Head of caudate nucleus (tissue), 42 donors: ENCODE measurements at regions not wholly inside any gene's neighbourhood (a gene's known extent, or its start where the extent isn't known, plus 50 kb on each side); places are given as distances from the start of the nearest gene placed in this dataset.

Experiments used
- DNase-seq, 42 donors: peaks; one replicate each; pipeline versions ENCODE4 v3.0.0 to v3.0.0-alpha.2; 2020 to 2021; ENCODE audit warnings: mixed read lengths in 7 of 42
- intact Hi-C: fragments of 100-400 bp; cut with DNase I; formaldehyde crosslinking; loops from one replicate; pipeline ENCODE4 v1.15.0; 2022

DNA sequence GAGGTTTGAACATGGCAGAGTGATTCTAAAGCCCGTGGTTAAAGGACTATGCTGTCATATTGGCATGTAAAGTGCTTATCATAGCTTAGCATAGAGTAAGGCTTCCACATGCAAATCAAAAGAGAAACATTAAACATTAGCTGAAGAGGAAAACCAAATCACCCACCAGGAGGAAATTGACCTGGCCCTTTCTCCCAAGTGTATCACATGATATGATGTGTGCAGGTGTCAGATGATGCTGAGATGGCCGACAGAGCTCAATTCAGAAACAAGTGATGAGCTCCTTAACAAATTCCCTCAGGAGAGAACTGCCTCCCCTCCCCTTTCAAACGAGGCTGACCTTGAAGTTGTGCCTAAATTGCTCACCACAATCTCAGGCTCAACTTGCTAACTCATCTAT lies 217.1 kb upstream of the BTG1 start:
- intact Hi-C loops, result no loop called here
- no peak for DNase-seq

GRCh38 chr12:92362126-92362525 lies 216.5 kb upstream of the BTG1 start:
- intact Hi-C loops, result no loop called here
- DNase-seq, result no peak

DNA sequence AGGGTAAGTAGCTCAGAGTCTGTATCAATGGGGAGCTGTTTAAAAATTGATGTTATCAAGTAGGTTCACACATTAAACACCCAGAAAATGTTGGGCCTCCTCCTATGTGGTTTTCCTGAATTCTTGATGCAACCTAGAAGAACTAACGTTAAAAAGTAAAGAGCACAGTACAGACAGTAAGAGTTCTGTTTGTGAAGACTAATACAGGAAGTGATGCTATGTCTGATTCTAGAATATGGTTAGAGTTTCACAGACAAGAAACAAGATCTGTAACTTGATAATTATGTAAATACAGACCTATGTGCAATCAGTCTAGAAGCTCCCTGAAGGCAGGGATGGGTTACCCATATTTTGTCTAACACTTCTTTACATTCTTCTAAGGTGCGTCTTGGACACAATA lies 214.9 kb upstream of the BTG1 start:
- intact Hi-C loops, result no loop called here
- DNase-seq, result no peak

GRCh38 chr12:92359581-92360209 lies 214.0 kb upstream of the BTG1 start:
- DNase-seq, result no peak
- intact Hi-C loops, result no loop called here

- no peak for DNase-seq
- intact Hi-C loops, result no loop called here
These were observed 212.1 kb upstream of the BTG1 start for GRCh38 chr12:92357584-92358261.

DNA sequence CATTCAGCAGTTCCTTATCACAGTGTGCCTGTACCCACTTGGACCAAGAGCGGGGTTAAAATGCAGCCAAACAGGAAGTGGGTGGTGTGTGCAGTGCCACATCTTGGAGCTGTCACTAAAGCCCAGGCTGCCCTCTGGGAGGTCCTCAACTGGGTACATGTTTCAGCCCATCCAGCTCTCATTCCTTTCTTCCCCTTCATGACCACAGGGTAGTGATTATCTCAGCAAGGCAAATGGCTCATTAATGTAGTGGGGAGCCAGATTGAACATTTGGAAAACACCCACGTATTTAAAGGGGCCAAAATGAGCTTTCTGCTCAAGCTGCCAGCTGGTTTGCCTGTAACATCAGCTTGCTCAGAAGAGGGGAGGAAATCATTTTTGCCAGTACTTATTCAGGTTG lies 210.8 kb upstream of the BTG1 start:
- intact Hi-C loops, result no loop called here
- no peak for DNase-seq

- intact Hi-C loops, result no loop called here
- no peak for DNase-seq
These were observed 204.0 kb upstream of the BTG1 start for GRCh38 chr12:92349635-92350034.

GRCh38 chr12:92342574-92342973 lies 196.9 kb upstream of the BTG1 start:
- no peak for DNase-seq
- intact Hi-C loops, result no loop called here

GRCh38 chr12:92341065-92341668 lies 195.5 kb upstream of the BTG1 start:
- no peak for DNase-seq
- intact Hi-C loops, result no loop called here

DNA sequence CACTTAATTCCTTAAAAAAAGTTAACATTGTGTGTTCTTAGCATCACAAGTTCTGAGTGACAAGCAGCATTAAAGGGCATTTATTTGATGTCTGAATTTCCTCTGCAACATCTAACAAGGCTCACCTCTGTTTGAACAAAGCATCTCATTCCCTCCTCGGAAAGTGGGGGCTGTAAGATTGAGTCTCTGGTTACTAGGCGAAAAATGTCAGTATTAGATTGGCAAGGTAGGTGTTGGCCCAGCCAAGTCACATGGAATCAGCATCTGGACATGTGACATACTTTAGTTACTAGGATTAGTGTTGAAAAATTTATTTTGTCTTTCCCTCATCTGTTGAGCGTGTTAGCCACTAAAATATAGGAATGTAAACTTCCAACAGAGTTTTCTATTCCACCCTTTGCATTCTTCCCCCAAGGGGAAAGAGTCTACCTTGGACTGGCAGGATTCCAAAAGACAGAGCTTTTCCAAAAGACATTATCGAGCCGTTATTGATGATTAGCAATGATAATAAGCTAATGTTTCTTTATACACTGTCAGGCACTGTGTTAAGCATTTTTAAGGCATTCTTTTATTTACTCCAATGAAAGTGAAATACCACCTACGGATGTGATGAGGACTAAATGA lies 194.9 kb upstream of the BTG1 start:
- intact Hi-C loops, result no loop called here
- DNase-seq, result no peak

DNA sequence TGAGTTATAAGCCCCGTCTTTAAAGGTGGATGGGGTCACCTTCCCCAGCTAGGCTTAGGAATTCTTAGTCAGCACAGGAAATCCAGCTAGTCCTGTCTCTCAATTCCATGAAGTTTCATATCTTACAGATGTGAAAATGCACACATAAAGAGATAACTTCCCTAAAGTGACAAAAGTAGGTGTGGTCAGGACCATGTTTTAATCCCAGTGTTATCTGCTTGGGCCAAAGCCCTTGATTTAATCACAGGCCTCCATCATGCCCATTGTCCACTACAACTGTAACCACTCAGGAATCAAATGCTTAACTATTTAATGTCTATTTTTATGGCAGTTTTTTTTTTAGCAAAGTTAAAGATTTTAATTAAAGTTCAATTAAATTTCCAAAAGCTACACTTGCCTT lies 194.4 kb upstream of the BTG1 start:
- intact Hi-C loops, result no loop called here
- no peak for DNase-seq

DNA sequence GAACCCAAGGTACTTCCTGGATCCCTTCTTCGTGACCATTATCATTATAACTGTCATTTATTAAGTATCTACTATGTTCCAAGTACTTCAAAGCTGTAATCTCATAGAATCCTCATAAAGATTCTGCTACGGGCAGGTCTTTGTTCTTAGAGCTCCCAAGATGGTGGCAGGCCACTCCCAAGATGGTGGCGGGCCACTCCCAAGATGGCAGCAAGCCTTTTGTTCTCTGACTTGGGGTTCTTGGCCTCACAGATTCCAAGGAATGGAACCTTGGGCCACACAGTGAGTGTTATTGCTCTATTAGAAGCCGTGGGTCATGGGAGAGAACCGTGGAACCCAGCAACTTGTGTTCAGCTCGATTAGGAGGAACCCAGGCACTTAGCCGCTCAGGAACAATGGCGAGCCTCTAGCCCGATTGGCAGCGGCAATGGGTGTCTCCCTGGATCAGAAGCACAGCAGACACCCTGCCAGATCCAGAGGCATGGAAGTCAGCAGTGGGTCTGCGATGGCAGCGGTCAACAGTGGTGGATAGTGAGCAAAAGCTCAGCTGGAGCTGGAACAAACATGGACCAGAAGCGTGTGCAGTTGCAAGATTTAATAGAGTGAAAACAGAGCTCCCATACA lies 193.7 kb upstream of the BTG1 start:
- intact Hi-C loops, result no loop called here
- DNase-seq, result no peak

DNA sequence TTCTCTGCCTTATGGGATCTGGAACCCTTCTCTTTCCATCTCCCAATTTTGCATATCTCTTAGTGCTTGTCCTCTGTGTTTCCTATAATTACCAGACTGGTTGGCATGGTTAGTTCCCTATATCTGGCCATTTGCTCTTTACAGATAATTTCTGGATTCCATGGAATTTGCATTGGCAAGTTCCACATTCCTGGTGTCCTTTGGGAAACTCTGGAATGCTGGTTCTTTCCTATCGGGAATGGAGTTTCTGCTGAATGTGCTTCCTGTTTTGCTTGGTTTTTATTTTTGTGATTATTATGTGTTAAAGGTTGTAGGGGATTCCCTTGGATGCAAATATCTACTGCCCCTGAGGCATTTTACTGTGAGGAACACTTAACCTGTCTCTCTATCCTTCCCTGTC lies 193.0 kb upstream of the BTG1 start:
- intact Hi-C loops, result no loop called here
- DNase-seq, result no peak

GRCh38 chr12:92338102-92338501 lies 192.5 kb upstream of the BTG1 start:
- DNase-seq, result no peak
- intact Hi-C loops, result no loop called here

DNA sequence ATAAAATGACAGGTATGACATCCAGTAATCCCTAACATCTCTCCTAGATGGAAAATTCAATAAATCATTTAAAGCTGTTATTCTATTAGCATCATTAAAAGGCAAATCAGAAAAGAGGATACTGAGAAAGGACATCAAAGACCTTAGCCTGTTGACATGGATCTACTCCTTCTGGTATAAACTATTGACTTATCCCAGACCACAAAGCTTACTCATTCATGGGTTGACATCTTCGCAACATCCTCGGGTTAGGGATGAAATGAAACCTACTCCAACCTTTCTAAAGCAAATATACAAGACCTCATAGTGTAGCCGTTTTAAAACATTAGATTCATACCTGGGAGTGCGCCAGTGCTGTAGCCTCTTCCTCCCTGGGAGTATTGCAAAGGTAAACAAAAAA lies 191.5 kb upstream of the BTG1 start:
- intact Hi-C loops, result no loop called here

DNA sequence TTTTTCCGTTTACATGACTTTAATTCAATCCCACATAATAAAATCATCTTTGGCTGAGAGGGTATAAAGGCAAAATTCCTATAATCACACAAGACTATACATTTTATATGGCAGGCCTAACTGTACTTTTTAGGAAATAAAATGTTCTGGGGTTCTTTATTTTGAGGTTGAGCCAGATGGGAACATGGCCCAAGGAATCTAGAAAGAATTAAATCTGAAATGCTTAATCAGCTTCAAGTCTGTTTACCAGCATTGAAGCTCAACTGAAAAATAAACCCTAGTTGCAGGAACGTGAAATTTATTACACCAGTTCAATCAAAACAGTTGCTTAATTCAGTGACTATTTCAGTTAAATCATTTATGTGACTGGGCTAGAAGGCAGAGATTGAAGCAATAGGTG lies 191.0 kb upstream of the BTG1 start:
- intact Hi-C loops, result no loop called here
- no peak for DNase-seq

More for the DNA sequence above, 191.5 kb upstream of the BTG1 start:
- no peak for DNase-seq

DNA sequence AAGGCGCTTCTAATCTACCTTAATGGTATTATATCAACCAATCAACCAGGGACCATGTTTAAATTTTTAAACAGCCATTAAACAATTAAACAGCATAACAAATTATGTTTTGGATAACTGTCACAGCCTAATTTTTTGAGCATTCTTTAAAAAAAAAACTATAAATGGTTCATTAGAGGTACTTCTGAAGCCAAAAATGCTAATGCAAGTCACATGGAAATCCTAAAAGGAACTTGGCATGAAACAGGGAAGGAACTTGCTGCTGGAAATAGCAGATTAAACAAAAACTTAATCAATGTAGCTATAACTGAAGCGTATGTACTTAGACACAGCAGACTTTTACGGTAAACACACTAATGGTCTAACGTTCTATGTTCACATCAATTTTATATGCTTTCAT lies 190.2 kb upstream of the BTG1 start:
- intact Hi-C loops, result no loop called here
- DNase-seq, result no peak

- intact Hi-C loops, result no loop called here
- DNase-seq, result no peak
These were observed 188.9 kb upstream of the BTG1 start for GRCh38 chr12:92334552-92334951.

DNA sequence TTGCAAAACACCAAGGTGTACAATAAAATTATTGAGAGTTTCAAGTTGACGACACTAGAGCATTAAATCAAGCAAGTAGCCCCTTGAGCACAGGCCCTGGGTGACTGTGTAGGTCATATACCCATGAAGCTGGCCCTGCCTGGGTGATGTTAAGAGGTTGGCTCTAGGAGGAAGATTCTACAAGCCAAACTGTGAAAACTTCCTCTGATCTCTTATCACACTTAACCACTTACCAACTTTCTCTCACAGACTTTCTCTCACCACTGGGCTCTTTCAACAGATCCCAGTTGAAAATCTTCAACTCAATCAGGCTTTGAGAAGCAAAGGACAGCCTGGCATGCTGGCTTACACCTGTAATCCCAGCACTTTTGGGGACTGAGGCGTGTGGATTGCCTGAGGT lies 186.9 kb upstream of the BTG1 start:
- intact Hi-C loops, result no loop called here
- no peak for DNase-seq

DNA sequence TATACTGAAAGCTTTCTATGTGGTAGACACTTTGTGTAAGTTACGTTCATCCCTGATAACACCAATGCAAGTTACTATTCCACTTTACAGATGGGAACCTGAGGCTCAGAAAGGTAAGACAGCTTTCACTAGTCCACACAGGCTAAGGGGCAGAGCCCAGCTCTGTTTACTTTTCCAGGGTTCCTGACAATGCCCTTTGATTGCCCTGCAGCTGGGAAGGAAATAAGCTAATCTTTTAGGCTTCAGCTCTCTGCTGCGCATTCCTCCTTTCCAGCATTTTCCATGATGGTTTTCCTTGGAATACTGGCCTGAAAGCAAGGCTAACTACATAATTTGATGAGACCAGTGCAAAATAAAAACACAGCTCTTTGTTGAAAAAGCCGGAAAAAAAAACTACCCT lies 185.7 kb upstream of the BTG1 start:
- intact Hi-C loops, result no loop called here

More for the DNA sequence above, 185.7 kb upstream of the BTG1 start:
- DNase-seq, result no peak
